Urothelium cell line (cell line): ENCODE measurements at regions not wholly inside any gene's neighbourhood (a gene's known extent, or its start where the extent isn't known, plus 50 kb on each side); places are given as distances from the start of the nearest gene placed in this dataset.

Experiments
- DNase-seq: peaks from one replicate; pipeline ENCODE4 v3.0.0; 2011; ENCODE audit warnings: low spot score, mixed read lengths
- FAIRE-seq: peaks from 2 replicates; lab custom pipeline; 2011; peaks lifted over from hg19 to GRCh38; lab: Jason Lieb, UNC

DNA sequence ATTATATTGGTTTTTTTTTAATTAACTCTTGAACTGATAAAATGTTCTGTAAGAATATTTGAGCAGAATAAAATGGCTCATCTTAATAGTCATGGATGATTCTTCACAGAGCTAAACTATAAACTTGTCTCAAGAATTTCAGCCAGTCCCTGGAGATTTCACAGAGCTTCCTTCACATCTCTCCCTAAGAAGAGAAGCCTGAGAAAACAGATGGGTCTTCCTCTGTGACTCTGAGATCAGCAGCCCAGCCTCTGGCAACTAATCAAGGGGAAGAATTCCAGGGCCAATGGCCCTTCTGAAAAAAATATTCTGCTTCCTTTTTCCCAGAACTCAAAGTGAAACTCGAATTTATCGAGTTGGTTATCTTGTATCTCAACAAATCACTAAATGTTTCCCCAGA is 122.2 kb upstream of the ITGA1 start:
- no peak for FAIRE-seq

GRCh38 chr5:52668139-52668538 is 119.6 kb upstream of the ITGA1 start:
- FAIRE-seq (no peak), DNase-seq (no peak)

More for the DNA sequence above, 122.2 kb upstream of the ITGA1 start:
- DNase-seq = no peak

DNA sequence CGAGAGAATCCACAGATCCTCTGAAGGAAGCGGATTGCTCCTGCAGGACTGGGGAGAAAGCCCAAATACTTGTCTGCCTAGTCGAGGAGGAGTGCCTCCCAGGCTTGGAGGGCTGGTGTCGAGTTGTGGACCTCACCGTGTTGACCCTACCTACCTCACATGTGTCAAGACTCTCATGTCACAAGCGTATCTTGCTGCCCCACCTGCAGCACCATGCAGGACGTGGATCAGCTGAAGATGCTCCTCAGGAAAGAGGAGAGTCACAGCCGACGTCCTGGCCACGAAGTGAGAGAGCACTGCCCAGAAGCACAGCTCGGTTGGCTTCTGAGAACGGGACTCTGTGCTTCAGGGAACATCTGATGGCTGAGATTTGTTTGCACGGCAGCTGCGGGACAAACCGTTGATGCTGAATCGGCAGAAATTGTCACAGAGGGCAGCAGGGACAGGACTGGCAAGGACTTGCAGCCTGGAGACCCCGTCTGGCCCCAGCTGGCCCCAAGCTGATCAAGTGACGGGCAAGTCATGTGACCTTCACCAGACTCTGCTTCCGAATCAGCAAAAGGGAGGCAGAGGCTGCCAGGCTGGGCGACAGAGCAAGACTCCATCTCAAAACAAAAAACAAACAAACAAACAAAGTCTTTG is 119.1 kb upstream of the ITGA1 start:
- FAIRE-seq (no peak), DNase-seq (no peak)

GRCh38 chr5:52672459-52672858 is 115.3 kb upstream of the ITGA1 start:
- DNase-seq (no peak), FAIRE-seq (no peak)

DNA sequence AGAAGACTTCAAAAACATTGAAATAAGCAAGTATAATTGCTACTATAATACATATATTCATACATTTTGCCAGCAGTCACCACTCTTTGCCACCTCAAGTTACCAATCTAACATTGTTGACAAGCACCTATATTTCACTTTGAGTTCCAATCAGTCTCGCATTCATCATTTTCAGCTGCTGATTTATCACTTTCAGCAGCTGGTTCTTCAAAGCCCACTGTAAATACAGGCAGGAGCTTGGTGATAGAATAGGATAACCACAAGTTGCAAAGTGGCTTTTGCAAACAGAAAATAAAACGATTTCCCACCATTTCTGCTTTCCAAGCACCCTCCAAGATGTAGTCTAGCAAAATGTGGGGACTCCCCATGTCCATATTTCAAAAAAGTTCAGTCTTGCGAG is 114.2 kb upstream of the ITGA1 start:
- DNase-seq (no peak), FAIRE-seq (no peak)

DNA sequence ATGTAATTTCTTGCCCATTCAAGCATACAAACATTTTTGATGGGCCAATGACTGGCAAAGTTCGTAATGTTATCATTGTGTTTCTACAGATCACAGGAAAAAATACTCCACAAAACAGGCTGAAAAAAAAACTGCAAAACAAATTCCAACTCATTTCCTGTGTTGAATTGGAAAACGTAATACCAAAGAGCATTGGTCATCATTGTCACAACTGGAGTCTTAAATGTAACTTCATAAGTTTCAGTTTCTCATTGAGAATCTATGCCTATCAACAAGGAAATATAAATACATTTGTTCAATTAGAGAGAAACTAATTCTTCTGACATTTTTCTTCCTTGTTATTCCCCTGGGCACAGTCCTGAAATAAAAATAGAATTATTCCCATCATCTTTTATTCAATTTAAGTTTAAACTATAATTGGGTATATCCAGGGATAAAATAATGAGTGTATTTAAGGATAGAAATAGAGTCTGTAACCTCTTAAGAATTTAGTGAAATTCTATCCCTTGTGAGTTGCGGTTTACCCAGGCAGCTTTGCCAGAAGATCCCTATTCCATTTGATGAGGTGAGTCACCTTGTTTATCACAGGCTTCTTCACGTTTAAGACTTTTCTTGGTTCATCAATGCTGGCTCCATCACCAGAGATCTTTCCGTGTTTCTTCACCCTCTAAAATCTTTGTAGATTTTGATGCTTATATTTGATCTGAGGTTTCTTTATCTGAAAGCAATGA is 112.7 kb upstream of the ITGA1 start:
- DNase-seq = peak; percentile 75
- no peak for FAIRE-seq

GRCh38 chr5:52682492-52682891 is 105.2 kb upstream of the ITGA1 start:
- no peak for DNase-seq
- no peak for FAIRE-seq

- no peak for FAIRE-seq
- no peak for DNase-seq
Observed at GRCh38 chr5:52684051-52684450, 103.7 kb upstream of the ITGA1 start.

DNA sequence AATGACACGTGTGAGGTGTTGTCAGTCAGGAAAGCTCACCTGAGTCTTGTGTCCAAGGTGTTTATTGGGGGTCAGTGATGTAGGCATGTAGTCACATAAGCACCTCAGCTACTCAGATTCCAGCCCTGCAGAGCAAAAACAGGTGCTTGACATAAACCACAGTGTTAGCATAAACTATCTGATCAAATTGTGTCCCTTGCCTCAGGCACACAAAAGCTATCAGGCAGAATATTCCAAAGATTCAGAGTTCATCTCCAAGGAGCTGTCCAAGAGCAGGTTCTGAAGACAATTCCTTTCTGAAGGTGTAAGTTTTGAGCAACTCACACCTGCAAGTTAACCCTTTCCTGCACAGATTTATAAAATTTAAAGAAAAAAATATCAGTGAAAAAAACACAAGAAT is 102.2 kb upstream of the ITGA1 start:
- DNase-seq (no peak), FAIRE-seq (no peak)

GRCh38 chr5:52685971-52686370 is 101.7 kb upstream of the ITGA1 start:
- DNase-seq (no peak), FAIRE-seq (no peak)

DNA sequence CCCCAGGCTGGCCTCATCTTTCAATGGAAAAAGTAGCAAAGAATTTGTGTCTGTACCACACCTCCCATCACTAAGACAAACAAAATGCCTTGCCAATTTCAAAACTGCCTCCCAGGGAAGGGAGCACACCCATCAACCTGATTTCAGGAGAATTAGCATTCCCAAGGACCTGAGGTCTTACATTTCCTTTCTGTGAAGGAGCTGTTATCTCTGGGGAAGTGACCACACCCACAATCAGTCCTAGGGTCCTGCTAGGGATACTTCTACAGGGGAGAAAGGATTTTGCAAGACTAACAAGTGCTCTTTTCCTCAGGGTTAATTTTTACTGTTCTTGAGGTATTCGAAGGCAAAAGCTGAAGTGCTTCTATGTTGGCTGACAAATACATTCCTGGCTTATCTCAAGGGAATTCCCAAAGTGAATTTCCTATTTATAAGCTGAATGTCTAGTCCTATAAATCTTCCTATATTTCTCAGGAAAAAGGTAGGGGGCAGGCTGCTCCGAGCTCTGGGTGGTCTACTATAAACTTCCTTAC is 97.4 kb upstream of the ITGA1 start:
- FAIRE-seq = no peak

GRCh38 chr5:52692039-52692438 is 95.7 kb upstream of the ITGA1 start:
- DNase-seq (peak; percentile 33), FAIRE-seq (no peak)

More for the DNA sequence above, 97.4 kb upstream of the ITGA1 start:
- DNase-seq = no peak

DNA sequence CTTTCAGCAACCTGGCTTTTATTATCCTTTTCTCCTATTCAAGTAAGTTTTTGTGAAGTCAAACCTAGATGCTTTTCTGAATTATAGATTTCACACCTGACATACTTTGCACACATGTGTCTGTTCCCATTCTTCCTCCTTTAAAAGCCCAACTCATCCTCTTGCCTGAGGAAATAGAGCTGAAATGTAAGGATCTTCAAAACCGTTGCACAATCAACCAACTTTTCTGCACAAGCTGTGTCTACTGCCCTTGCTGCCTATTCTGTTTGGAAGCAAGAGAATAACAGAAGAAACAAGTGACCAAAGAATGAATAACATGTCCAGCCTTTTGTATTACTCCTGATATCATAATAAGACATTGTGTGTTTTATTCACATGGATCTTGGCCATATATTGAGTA is 95.1 kb upstream of the ITGA1 start:
- no peak for FAIRE-seq
- no peak for DNase-seq

DNA sequence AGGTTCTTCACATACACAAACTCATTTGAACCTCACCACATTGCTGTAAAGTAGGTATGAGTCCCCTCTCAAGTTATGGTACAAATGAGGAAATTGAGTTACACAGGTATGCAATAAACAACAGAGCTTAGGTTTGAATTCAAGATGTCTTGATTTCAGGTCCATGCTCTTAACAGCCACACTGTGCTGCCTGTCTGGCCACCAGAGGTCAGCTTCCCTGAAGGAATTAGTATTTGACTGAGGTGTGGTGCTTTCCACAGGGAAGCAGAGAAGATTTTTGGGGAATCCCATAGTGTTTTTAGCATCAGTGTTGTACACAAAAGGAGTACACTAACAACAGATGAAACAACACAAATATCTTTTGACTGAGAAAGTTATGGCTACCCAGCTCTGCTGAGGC is 94.4 kb upstream of the ITGA1 start:
- FAIRE-seq = no peak
- DNase-seq = no peak

DNA sequence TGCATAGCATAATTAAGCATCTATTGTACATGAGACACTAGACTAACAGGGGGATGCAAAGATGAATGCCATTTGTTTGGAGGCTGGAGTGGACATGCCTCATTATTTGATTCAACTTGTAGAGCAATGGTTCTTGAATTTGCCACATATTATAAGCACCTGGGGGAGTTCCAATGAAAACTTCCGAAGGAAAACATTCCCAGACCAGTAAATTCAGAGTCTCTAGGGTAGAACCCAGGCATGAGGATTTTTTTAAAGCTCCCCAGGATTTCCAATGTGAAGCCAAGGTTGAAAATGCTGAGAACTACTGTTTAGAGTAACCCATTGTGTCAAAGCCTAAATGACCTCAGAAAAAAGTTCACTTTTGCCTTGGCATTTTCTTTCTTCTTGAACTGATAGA is 93.9 kb upstream of the ITGA1 start:
- DNase-seq (no peak), FAIRE-seq (no peak)

DNA sequence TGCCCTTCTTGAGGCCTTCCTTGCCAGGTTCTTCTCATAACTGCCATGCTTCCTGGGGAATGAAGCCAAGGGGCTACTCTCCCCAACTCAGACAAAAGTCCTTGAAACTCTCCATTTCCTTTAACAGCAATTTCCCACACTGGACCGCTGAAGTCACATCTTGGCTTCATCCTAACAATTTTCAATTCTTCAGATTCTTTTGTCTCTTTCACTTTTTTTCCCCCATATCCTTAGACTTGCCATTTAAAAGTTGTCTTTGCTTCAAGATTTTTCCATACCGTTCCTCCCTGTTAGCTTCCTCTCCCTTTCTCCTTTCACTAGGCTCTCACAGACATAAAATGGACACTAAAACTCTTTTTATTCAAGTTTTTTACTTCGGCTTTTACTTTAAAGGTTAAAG is 93.1 kb upstream of the ITGA1 start:
- FAIRE-seq = no peak
- no peak for DNase-seq

DNA sequence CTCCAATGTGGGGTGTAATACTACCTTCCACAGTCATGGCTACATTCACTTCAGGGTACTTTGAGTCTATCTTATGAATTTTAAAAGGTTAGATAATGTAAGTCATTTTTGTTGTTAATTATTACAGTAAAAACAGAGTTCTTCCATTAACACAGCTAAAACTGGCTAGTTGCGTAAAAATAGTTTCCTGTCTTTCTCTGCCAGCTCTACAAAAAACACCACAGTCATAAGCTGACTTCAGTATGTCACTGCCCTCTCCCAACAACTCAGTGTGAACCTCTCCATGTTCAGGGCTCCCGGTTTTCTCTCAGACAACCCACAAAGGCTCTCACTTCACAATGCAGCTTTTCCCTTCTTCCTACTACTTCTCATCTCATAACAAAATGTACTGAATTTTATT is 84.8 kb upstream of the ITGA1 start:
- DNase-seq (no peak), FAIRE-seq (no peak)

DNA sequence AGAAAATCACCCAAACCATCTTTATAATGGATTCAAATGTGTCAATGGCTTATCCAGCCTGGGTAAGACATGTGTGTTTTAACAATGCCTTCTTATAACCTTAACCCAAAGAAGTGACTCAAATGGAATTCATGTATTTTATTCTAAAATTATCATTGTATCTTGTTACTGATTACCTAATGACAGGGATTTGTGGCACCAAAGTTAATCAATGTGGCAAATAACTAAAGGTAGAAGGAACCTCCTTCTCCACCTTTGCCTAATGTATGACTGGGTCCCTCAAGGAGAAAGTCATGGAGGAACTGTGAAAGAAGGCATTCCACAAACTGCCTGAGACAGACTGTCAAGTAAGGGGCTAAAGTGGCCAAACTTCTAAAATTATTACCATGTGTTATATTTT is 84.4 kb upstream of the ITGA1 start:
- FAIRE-seq = no peak
- DNase-seq = no peak

- DNase-seq = no peak
- FAIRE-seq = no peak
Observed at GRCh38 chr5:52705720-52706119, 82.0 kb upstream of the ITGA1 start.

- no peak for FAIRE-seq
Observed at GRCh38 chr5:52706775-52707174, 80.9 kb upstream of the ITGA1 start.

DNA sequence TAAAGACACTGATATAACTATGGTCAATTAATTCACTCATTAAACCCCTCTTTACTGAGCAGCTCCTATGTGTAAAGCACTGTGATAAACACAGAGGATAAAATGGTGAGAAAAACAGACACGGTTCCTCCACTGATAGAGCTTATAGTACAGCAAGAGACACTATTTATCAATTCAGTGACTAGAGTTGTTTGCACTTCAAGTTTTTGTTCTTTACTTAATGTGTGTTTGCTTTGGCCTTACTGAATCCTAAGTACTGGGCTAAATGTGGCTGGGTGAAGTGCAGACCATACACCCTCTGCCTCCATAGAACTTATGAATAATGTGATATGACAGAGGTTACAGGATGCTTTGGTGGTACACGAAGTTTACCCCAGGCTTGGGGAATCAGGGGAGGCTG is 80.1 kb upstream of the ITGA1 start:
- FAIRE-seq = no peak

More at GRCh38 chr5:52706775-52707174, 80.9 kb upstream of the ITGA1 start:
- no peak for DNase-seq

DNA sequence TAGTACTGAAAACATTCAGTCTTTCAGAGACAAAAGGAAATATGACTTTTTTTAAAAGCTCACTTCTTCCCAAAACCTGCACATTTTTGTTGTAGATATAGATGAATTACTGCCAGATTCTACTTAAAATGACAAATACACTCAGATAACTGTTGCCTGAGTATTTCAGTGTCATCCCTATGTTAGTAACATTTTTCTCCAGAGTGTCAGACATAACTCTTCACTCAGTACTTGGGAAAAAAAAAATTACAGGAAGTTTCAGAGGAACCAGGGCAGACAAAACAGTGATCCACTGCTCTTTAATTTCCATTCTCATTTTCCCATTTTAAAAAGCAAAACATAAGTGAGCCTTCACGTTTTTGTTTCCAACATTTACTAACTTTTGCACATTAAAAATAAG is 79.3 kb upstream of the ITGA1 start:
- DNase-seq = no peak
- no peak for FAIRE-seq

More for the DNA sequence above, 80.1 kb upstream of the ITGA1 start:
- no peak for DNase-seq
